Breast epithelium (tissue), 4 donors: ENCODE measurements at regions not wholly inside any gene's neighbourhood (a gene's known extent, or its start where the extent isn't known, plus 50 kb on each side); places are given as distances from the start of the nearest gene placed in this dataset.

ENCODE experiments used
- DNase-seq, 2 donors: peaks; one replicate each; pipeline ENCODE4 v3.0.0-alpha.2; 2019; ENCODE audit warnings: low spot score in 2 of 2
- H3K27ac ChIP-seq, 2 donors: fragments of 200-600 bp; sonication (generic) in 1 of 2; one replicate each; pipeline ENCODE4 v1.5.1; 2016 to 2019; ENCODE audit warnings: mild to moderate bottlenecking in 1 of 2
- H3K27me3 ChIP-seq, 2 donors: fragments of 200-600 bp; sonication (generic) in 1 of 2; one replicate each; pipeline versions ENCODE4 v1.5.1 to v1.6.0; 2017 to 2019; ENCODE audit warnings: control low read depth in 1 of 2, mild to moderate bottlenecking in 1 of 2
- H3K36me3 ChIP-seq: fragments of 200-600 bp; one replicate; pipeline ENCODE4 v1.5.1; 2019
- H3K4me1 ChIP-seq, 2 donors: fragments of 200-600 bp; sonication (generic); one replicate each; pipeline ENCODE4 v1.5.1; 2016 to 2019; ENCODE audit warnings: control low read depth in 1 of 2
- H3K4me3 ChIP-seq, 3 donors: fragments of 200-600 bp; sonication (generic); 1 replicate in 2 of 3; 2 replicates in 1 of 3; pipeline ENCODE4 v1.5.1; 2016 to 2019; ENCODE audit warnings: mild to moderate bottlenecking in 3 of 3, moderate library complexity in 2 of 3
- H3K9me3 ChIP-seq, 2 donors: fragments of 200-600 bp; sonication (generic) in 1 of 2; one replicate each; pipeline ENCODE4 v1.5.1; 2016 to 2019; ENCODE audit warnings: control low read depth in 1 of 2
- CTCF ChIP-seq, 3 donors: fragments of 450-650 bp; IDR thresholded peaks; one replicate each; pipeline ENCODE4 v1.5.1; 2016 to 2017; ENCODE audit warnings: antibody characterized with exemption in 3 of 3, mild to moderate bottlenecking in 3 of 3, moderate library complexity in 3 of 3
- POLR2A ChIP-seq: fragments of 450-650 bp; IDR thresholded peaks from one replicate; pipeline ENCODE4 v1.6.1; 2016; ENCODE audit warnings: antibody characterized with exemption, mild to moderate bottlenecking, moderate library complexity
- POLR2AphosphoS5 ChIP-seq, 3 donors: sonication (generic); formaldehyde crosslinking; IDR thresholded peaks; one replicate each; pipeline ENCODE4 v1.6.1; 2017; ENCODE audit warnings: antibody characterized with exemption in 3 of 3
- intact Hi-C: fragments of 100-400 bp; cut with DNase I; formaldehyde crosslinking; loops from one replicate; pipeline ENCODE4 v1.15.1; 2023; ENCODE audit warnings: low total_unique reads

DNA sequence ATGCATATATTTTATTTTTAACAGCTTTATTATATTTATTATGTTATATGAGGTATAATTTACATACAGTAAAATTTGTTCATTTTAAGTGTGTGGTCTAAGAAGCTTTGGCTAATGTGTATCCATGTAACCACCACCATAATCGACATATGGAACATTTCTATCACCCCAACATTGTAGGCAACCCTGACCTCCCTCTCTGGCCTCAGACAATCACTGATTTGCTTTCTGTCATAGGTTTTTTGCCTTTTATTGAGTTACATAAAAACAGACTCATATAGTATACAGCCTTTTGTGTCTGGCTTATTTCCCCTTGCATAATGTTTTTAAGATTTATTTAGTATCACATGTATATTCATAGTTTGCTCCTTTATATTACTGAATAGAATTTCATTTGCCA, 90.7 kb upstream of the KL start:
- no peak overlapping the region for H3K27ac ChIP-seq
- no peaks in the 10 kb centered on the region for H3K36me3 ChIP-seq

GRCh38 chr13:32932376-32932775, 83.8 kb upstream of the KL start:
- Histone ChIP-seq H3K4me3 (no peak overlapping the region), H3K27me3 (no peaks in the 10 kb centered on the region), H3K36me3 (no peaks in the 10 kb centered on the region), H3K9me3 (no peaks in the 10 kb centered on the region), H3K4me1 (no peaks in the 10 kb centered on the region), H3K27ac (no peak overlapping the region)
- intact Hi-C loops = no loop called here
- no peak for TF ChIP-seq POLR2AphosphoS5 (IDR thresholded peaks at IDR 0.05)
- TF ChIP-seq CTCF (IDR thresholded peaks at IDR 0.05) = no peak
- TF ChIP-seq POLR2A = no peak
- no peak for DNase-seq

More for the DNA sequence above, 90.7 kb upstream of the KL start:
- H3K9me3 ChIP-seq = no peaks in the 10 kb centered on the region
- no peak overlapping the region for H3K4me3 ChIP-seq
- H3K4me1 ChIP-seq = no peaks in the 10 kb centered on the region
- no peaks in the 10 kb centered on the region for H3K27me3 ChIP-seq
- DNase-seq = no peak
- intact Hi-C loops = no loop called here
- TF ChIP-seq POLR2AphosphoS5 (IDR thresholded peaks at IDR 0.05) = no peak

DNA sequence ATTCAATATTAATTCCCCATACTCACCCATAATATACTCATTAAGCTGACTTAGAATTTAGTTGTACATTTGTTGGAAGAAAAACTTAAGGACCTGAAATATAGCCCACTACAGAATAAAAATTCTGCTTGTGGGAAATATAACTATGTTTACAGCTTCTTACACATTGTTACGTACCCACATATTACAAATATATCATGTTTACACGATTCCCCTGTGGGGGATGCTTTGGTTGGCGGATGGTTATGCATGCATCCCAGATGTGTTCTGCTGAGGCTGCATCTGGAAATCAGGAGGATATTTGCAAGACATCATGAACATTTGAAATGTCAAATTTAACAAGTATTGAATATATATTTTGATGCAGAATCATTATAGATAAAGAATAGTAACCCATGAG, 79.5 kb upstream of the KL start:
- no peak for DNase-seq
- intact Hi-C loops = no loop called here
- Histone ChIP-seq H3K9me3 (peaks cover 0 to 4% of the 10 kb centered on the region in 2 donors), H3K27me3 (no peaks in the 10 kb centered on the region), H3K36me3 (no peaks in the 10 kb centered on the region), H3K4me3 (no peak overlapping the region), H3K4me1 (no peaks in the 10 kb centered on the region), H3K27ac (no peak overlapping the region)
- TF ChIP-seq POLR2A (no peak), POLR2AphosphoS5 (IDR thresholded peaks at IDR 0.05) (no peak), CTCF (IDR thresholded peaks at IDR 0.05) (no peak)

- no peak overlapping the region for H3K4me3 ChIP-seq
- H3K27ac ChIP-seq = no peak overlapping the region
- no peaks in the 10 kb centered on the region for H3K4me1 ChIP-seq
- no peak for DNase-seq
- no peaks in the 10 kb centered on the region for H3K36me3 ChIP-seq
- TF ChIP-seq POLR2AphosphoS5 (IDR thresholded peaks at IDR 0.05) (no peak), POLR2A (no peak), CTCF (IDR thresholded peaks at IDR 0.05) (no peak)
- peaks cover 0 to 4% of the 10 kb centered on the region in 2 donors for H3K9me3 ChIP-seq
- H3K27me3 ChIP-seq = no peaks in the 10 kb centered on the region
- intact Hi-C loops = no loop called here
Observed at GRCh38 chr13:32938314-32938713, 77.9 kb upstream of the KL start.

GRCh38 chr13:32938907-32939306, 77.3 kb upstream of the KL start:
- intact Hi-C loops = loop anchor here (1.0 kb wide), 1 partner anchor 35 kb away; no protein-coding TSS in a partner anchor
- Histone ChIP-seq H3K9me3 (peaks cover 0 to 4% of the 10 kb centered on the region in 2 donors), H3K36me3 (no peaks in the 10 kb centered on the region), H3K27me3 (no peaks in the 10 kb centered on the region), H3K27ac (no peak overlapping the region), H3K4me1 (no peaks in the 10 kb centered on the region), H3K4me3 (no peak overlapping the region)
- DNase-seq = no peak
- TF ChIP-seq CTCF (IDR thresholded peaks at IDR 0.05) (no peak), POLR2AphosphoS5 (IDR thresholded peaks at IDR 0.05) (no peak), POLR2A (no peak)

DNA sequence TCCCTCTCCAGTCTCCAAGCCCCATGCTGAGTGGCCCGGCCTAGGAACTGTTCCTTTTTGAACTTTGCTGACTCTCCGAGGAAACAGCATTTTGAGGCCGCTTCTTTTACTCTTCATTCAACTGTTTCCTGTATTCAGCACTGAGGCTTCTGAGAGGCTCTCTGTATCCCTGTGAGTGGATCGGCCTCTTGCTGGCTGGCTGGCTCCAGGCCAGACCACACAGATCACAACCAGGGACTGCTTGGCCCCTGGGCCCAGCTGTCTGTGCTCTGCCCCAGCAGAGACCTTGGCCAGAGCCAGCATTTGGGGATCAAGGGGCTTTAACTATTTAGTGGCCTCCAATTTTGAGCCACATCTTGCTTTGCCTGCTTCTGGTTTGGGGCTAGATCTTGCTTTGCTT, 75.6 kb upstream of the KL start:
- H3K27ac ChIP-seq = peak overlapping the region in 1 of 2 donors; percentile 19

More for the DNA sequence above, 75.6 kb upstream of the KL start:
- DNase-seq = no peak
- Histone ChIP-seq H3K4me3 (no peak overlapping the region), H3K36me3 (no peaks in the 10 kb centered on the region), H3K27me3 (no peaks in the 10 kb centered on the region), H3K9me3 (peaks cover 0 to 4% of the 10 kb centered on the region in 2 donors), H3K4me1 (no peaks in the 10 kb centered on the region)
- TF ChIP-seq POLR2AphosphoS5 (IDR thresholded peaks at IDR 0.05) (no peak), CTCF (IDR thresholded peaks at IDR 0.05) (no peak), POLR2A (no peak)
- intact Hi-C loops = no loop called here
